PC-3 (cell line): ENCODE measurements at regions not wholly inside any gene's neighbourhood (a gene's known extent, or its start where the extent isn't known, plus 50 kb on each side); places are given as distances from the start of the nearest gene placed in this dataset.

Experiments
- ATAC-seq: fragments of 200-7000 bp; cut with Tn5 transposase; 2 replicates; pipeline ENCODE4 v1.9.1; 2020; ENCODE audit warnings: mild to moderate bottlenecking, moderate library complexity
- BruUV-seq: library from RNA; stranded (reverse); fragments of 400-500 nt; replicated peaks from 2 replicates; lab custom pipeline; 2021; lab: Mats Ljungman, UMichigan
- CTCF ChIA-PET: fragments of 300-600 bp; sonication (Branson Sonifier 250); formaldehyde crosslinking; loops from one replicate; lab custom pipeline; 2022; ENCODE audit warnings: antibody characterized with exemption; lab: Charles Lee
- POLR2A ChIA-PET: fragments of 300-600 bp; sonication (Branson Sonifier 250); formaldehyde crosslinking; loops from one replicate; lab custom pipeline; 2022; ENCODE audit warnings: antibody characterized with exemption; ENCODE audit not compliant: unreplicated experiment; lab: Charles Lee
- DNase-seq: peaks from one replicate; pipeline ENCODE4 v3.0.0-alpha.2; 2015
- H2AFZ ChIP-seq: fragments of 300-600 bp; sonication (generic); 2 replicates; pipeline ENCODE4 v1.6.0; 2016; ENCODE audit warnings: antibody characterized with exemption, low read length
- H3F3A ChIP-seq: fragments of 300-600 bp; sonication (generic); one replicate; pipeline ENCODE4 v1.6.0; 2017; ENCODE audit warnings: antibody characterized with exemption, low read length, control low read depth, mild to moderate bottlenecking; ENCODE audit not compliant: unreplicated experiment
- H3K27ac ChIP-seq: fragments of 300-600 bp; sonication (generic); 2 replicates; pipeline ENCODE4 v1.5.1; 2016; ENCODE audit warnings: mild to moderate bottlenecking, low read length
- H3K27me3 ChIP-seq: fragments of 300-600 bp; sonication (generic); 2 replicates; pipeline ENCODE4 v1.6.1; 2016; ENCODE audit warnings: low read length, mixed read lengths
- H3K36me3 ChIP-seq: fragments of 300-600 bp; sonication (generic); 2 replicates; pipeline ENCODE4 v1.6.1; 2016; ENCODE audit warnings: low read depth, mixed run types, low read length, mixed read lengths
- H3K4me1 ChIP-seq: fragments of 300-600 bp; sonication (generic); 2 replicates; pipeline ENCODE4 v1.5.1; 2016; ENCODE audit warnings: low read length; ENCODE audit not compliant: insufficient read depth
- H3K4me2 ChIP-seq: fragments of 300-600 bp; sonication (generic); 2 replicates; pipeline ENCODE4 v1.6.0; 2016; ENCODE audit warnings: low read length
- H3K4me3 ChIP-seq: fragments of 300-600 bp; sonication (generic); 2 replicates; pipeline ENCODE4 v1.5.1; 2016; ENCODE audit warnings: mild to moderate bottlenecking, low read length, mixed read lengths
- H3K79me2 ChIP-seq: fragments of 300-600 bp; sonication (generic); 2 replicates; pipeline ENCODE4 v1.6.1; 2017; ENCODE audit warnings: low read length, mixed read lengths
- H3K9ac ChIP-seq: fragments of 300-600 bp; sonication (generic); 2 replicates; pipeline ENCODE4 v1.6.0; 2016; ENCODE audit warnings: mild to moderate bottlenecking, low read length
- H3K9me2 ChIP-seq: fragments of 300-600 bp; sonication (generic); replicated peaks from 2 replicates; pipeline ENCODE4 v1.6.1; 2016; ENCODE audit warnings: mixed run types, low read length, mixed read lengths
- H3K9me3 ChIP-seq: fragments of 300-600 bp; sonication (generic); 2 replicates; pipeline ENCODE4 v1.6.1; 2016; ENCODE audit warnings: low read length, mixed read lengths
- H4K20me1 ChIP-seq: fragments of 300-600 bp; sonication (generic); 2 replicates; pipeline ENCODE4 v1.6.1; 2016; ENCODE audit warnings: low read length, mixed read lengths
- CTCF ChIP-seq: fragments of 300-600 bp; sonication (generic); conservative IDR thresholded peaks from 2 replicates; pipeline ENCODE4 v1.5.1; 2017; ENCODE audit warnings: antibody characterized with exemption, low read depth, mild to moderate bottlenecking, low read length
- EZH2 ChIP-seq: fragments of 300-600 bp; sonication (generic); IDR thresholded peaks from one replicate; pipeline ENCODE4 v1.6.1; 2017; ENCODE audit warnings: antibody characterized with exemption, mild to moderate bottlenecking, low read length; ENCODE audit not compliant: unreplicated experiment
- EZH2phosphoT487 ChIP-seq: fragments of 300-600 bp; sonication (generic); IDR thresholded peaks from 2 replicates; pipeline ENCODE4 v1.6.1; 2018; ENCODE audit warnings: mild to moderate bottlenecking, antibody characterized with exemption, low read length, borderline replicate concordance
- intact Hi-C: fragments of 100-400 bp; cut with micrococcal nuclease; formaldehyde crosslinking; loops from 2 replicates; pipeline ENCODE4 v1.9.0; 2023

DNA sequence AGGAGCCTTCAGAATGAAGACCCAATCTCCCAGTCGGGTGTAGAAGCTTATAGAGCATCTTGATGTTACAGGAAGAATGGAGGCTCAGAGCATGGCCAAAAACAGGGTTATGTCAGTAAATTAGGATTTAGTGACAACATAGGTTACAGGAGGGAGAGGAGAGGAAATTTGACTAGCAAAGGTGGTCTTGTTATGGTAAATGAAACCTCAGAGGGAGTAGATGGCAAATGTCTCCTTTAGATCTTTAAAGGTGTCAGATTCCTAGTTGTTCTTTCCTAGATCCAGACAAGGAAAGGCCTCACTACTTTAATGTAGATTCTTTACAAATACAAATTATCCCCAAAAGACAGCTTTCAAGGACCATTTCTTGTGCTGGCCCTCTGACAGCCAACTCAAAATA, 465.0 kb downstream of the DMRTA1 start:
- no peak overlapping the region for H3K9ac ChIP-seq
- H3K4me1 ChIP-seq, result no peaks in the 10 kb centered on the region
- BruUV-seq, result no TSS peak
- ATAC-seq (no peak), DNase-seq (no peak)
- H3K9me2 ChIP-seq, result no peaks in the 10 kb centered on the region
- no peaks in the 10 kb centered on the region for H3F3A ChIP-seq
- no peaks in the 10 kb centered on the region for H4K20me1 ChIP-seq
- no peak for TF ChIP-seq EZH2phosphoT487
- TF ChIP-seq EZH2, result no peak
- TF ChIP-seq CTCF, result no peak
- POLR2A ChIA-PET, result no interaction called here
- no peak overlapping the region for H3K4me3 ChIP-seq
- H3K4me2 ChIP-seq, result no peak overlapping the region
- no peak overlapping the region for H2AFZ ChIP-seq
- H3K79me2 ChIP-seq, result no peaks in the 10 kb centered on the region
- no peak overlapping the region for H3K27ac ChIP-seq
- no peaks in the 10 kb centered on the region for H3K36me3 ChIP-seq
- H3K9me3 ChIP-seq, result no peaks in the 10 kb centered on the region
- intact Hi-C loops, result no loop called here
- H3K27me3 ChIP-seq, result no peaks in the 10 kb centered on the region
- CTCF ChIA-PET, result no interaction called here

DNA sequence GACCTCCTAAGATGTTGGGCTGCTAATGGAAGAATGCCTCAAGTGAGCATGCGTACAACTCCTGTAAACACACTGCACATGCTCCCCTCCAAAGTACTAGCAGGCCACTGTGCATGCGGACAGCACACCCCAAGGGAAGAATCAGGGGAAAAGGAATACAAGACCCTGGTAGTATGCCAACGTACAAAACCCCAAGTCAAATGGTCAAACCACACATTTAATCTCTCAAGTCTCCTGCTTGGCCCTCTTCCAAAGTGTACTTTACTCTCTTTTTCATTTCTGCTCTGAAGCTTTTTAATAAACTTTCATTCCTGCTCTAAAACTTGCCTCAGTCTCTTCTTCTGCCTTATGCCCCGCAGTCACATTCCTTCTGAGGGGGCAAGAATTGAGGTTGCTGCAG, 466.4 kb downstream of the DMRTA1 start:
- no peak for TF ChIP-seq CTCF
- no peak for TF ChIP-seq EZH2
- TF ChIP-seq EZH2phosphoT487, result no peak
- H3K9me3 ChIP-seq, result no peaks in the 10 kb centered on the region
- BruUV-seq, result no TSS peak
- H3K4me2 ChIP-seq, result no peak overlapping the region
- intact Hi-C loops, result no loop called here
- H3K27me3 ChIP-seq, result no peaks in the 10 kb centered on the region
- H3K4me3 ChIP-seq, result no peak overlapping the region
- no peak overlapping the region for H3K27ac ChIP-seq
- H3K79me2 ChIP-seq, result no peaks in the 10 kb centered on the region
- no peak overlapping the region for H2AFZ ChIP-seq
- no peaks in the 10 kb centered on the region for H3F3A ChIP-seq
- no peaks in the 10 kb centered on the region for H3K9me2 ChIP-seq
- no peak overlapping the region for H3K9ac ChIP-seq
- ATAC-seq (no peak), DNase-seq (no peak)
- ChIA-PET POLR2A (no interaction called here), CTCF (no interaction called here)
- H4K20me1 ChIP-seq, result no peaks in the 10 kb centered on the region
- no peaks in the 10 kb centered on the region for H3K36me3 ChIP-seq
- H3K4me1 ChIP-seq, result no peaks in the 10 kb centered on the region

GRCh38 chr9:22913518-22913917, 466.9 kb downstream of the DMRTA1 start:
- H4K20me1 ChIP-seq, result no peaks in the 10 kb centered on the region
- ATAC-seq (no peak), DNase-seq (no peak)
- no peak overlapping the region for H2AFZ ChIP-seq
- no peaks in the 10 kb centered on the region for H3K9me2 ChIP-seq
- BruUV-seq, result no TSS peak
- intact Hi-C loops, result no loop called here
- POLR2A ChIA-PET, result interaction anchor here (0.5 kb wide), 1 partner anchor 30 kb away, joined by 3 read pairs; no protein-coding TSS in a partner anchor
- H3K36me3 ChIP-seq, result no peaks in the 10 kb centered on the region
- TF ChIP-seq EZH2phosphoT487, result no peak
- no peak for TF ChIP-seq CTCF
- no peak for TF ChIP-seq EZH2
- H3F3A ChIP-seq, result no peaks in the 10 kb centered on the region
- no peak overlapping the region for H3K4me2 ChIP-seq
- H3K4me3 ChIP-seq, result no peak overlapping the region
- H3K27me3 ChIP-seq, result no peaks in the 10 kb centered on the region
- no peaks in the 10 kb centered on the region for H3K79me2 ChIP-seq
- no peak overlapping the region for H3K27ac ChIP-seq
- H3K9ac ChIP-seq, result no peak overlapping the region
- H3K4me1 ChIP-seq, result no peaks in the 10 kb centered on the region
- no peaks in the 10 kb centered on the region for H3K9me3 ChIP-seq
- CTCF ChIA-PET, result no interaction called here
